Fibroblast of peridontal ligament (primary cell): ENCODE measurements at regions not wholly inside any gene's neighbourhood (a gene's known extent, or its start where the extent isn't known, plus 50 kb on each side); places are given as distances from the start of the nearest gene placed in this dataset.

Experiments used
- DNase-seq: peaks from one replicate; pipeline ENCODE4 v3.0.0-alpha.2; 2010; ENCODE audit errors: extremely low read depth

- no peak for DNase-seq
These were observed 88.4 kb upstream of the SLC25A13 start for GRCh38 chr7:96410126-96410839.

- DNase-seq, result no peak
These were observed 87.0 kb upstream of the SLC25A13 start for GRCh38 chr7:96408881-96409280.

GRCh38 chr7:96407427-96407826, 85.5 kb upstream of the SLC25A13 start:
- DNase-seq, result peak; percentile 61

DNA sequence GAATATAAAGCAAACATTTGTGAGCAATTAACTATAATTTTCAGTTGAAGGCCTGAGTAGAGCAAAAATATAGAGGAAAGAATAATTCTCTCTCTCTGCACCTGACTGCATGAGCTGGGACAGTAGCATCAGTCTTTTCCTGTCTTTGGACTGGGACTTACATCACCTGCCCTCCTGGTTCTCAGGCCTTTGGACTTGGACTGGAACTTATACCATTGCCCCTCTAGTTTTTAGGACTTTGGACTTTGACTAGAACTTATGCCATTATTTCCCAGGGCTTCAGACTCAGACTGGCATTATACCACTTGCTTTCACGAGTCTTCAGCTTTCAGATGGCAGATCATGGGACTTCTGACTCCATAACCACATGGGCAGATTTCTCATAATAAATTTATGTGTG, 81.0 kb upstream of the SLC25A13 start:
- DNase-seq, result no peak

DNA sequence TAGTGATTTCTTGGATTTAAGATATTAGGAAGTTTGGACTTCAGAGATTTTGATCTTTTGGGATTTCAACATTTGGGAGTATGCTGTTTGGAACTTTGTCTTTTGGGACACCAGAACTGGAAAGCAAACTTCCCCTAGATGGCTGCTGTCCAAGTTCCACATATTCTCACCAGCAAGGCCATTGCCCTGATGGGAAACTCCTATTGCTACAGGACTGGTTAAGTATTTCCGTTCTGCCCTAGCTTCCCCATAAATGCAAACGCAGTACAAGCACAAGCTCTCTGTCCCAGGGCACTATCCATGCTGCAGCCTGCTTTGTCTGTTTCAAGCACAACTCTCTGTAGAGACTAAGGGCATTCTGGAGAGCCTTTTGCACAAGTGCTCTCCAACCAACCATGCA, 79.3 kb upstream of the SLC25A13 start:
- DNase-seq, result peak; percentile 36

GRCh38 chr7:96400518-96400917, 78.6 kb upstream of the SLC25A13 start:
- DNase-seq, result no peak

- no peak for DNase-seq
These were observed 78.1 kb upstream of the SLC25A13 start for GRCh38 chr7:96400001-96400400.

GRCh38 chr7:96397936-96398598, 76.2 kb upstream of the SLC25A13 start:
- no peak for DNase-seq

GRCh38 chr7:96388620-96389383, 66.9 kb upstream of the SLC25A13 start:
- DNase-seq, result peak; percentile 84

- peak; percentile 76 for DNase-seq
These were observed 66.3 kb upstream of the SLC25A13 start for GRCh38 chr7:96388166-96388565.

DNA sequence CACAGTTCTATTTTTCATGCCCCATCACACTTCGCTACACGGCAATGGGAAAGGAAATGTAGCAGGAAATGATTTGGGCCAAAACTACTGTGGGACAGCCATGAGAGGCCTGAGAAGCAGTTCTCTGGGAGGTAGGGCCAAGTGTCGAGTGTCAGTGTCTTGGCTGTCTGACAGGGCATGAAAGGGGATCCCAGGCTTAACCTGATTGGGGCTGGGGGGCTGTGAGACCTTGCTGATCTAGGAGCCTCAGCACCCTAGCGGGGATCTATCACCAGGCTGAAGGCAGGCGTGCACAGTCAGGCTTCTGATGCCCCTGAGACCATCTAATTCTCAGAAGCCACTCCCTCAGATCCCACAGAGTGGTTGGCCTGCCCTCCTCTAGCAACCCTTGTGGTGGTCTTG, 58.2 kb upstream of the SLC25A13 start:
- DNase-seq, result no peak

DNA sequence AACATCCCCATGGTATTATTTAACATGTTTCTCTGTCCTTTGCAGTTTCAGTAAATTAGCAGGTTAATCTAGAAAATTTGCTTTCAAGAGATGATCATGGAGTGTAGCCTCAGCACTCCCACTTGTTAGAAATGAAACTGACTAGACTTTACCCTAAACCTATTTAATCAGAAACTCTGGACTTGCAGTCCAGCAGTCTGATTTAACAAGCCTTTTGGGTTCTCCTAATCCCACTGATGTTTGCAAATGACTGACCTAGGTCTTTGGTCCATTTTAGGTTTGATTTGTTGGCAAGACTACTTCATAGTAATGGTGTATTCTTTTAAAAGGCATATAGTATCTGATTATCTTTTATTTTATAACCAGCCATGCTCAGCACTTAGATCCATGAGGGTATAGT, 55.5 kb upstream of the SLC25A13 start:
- no peak for DNase-seq
